Activated T-cell treated with anti-CD3 and anti-CD28 coated beads, Interleukin-2, amount 50 U/mL, for 24 hours (primary cell): ENCODE measurements at regions not wholly inside any gene's neighbourhood (a gene's known extent, or its start where the extent isn't known, plus 50 kb on each side); places are given as distances from the start of the nearest gene placed in this dataset.

Source experiments
- DNase-seq: peaks from one replicate; pipeline ENCODE4 v3.0.0-alpha.2; 2020
- H3K27ac Mint-ChIP-seq: 2 replicates; pipeline ENCODE4 v1.8.0; 2020; ENCODE audit warnings: mild to moderate bottlenecking, mixed read lengths
- H3K27me3 Mint-ChIP-seq: 2 replicates; pipeline ENCODE4 v1.8.0; 2020; ENCODE audit warnings: mixed read lengths
- H3K36me3 Mint-ChIP-seq: 2 replicates; pipeline ENCODE4 v1.8.0; 2020; ENCODE audit warnings: low read depth, mixed read lengths
- H3K4me1 Mint-ChIP-seq: 2 replicates; pipeline ENCODE4 v1.8.0; 2020; ENCODE audit warnings: low read depth, mixed read lengths
- H3K4me3 Mint-ChIP-seq: 2 replicates; pipeline ENCODE4 v1.8.0; 2020; ENCODE audit warnings: mild to moderate bottlenecking, moderate library complexity, mixed read lengths
- H3K9me3 Mint-ChIP-seq: 2 replicates; pipeline ENCODE4 v1.8.0; 2020; ENCODE audit warnings: mixed read lengths

- Mint-ChIP-seq H3K4me3 (no peak overlapping the region), H3K4me1 (no peaks in the 10 kb centered on the region), H3K9me3 (no peaks in the 10 kb centered on the region), H3K36me3 (no peaks in the 10 kb centered on the region), H3K27me3 (no peaks in the 10 kb centered on the region), H3K27ac (no peak overlapping the region)
- no peak for DNase-seq
Measured at GRCh38 chr2:16315908-16316307, 349.7 kb downstream of the CYRIA start.

- no peaks in the 10 kb centered on the region for H3K36me3 Mint-ChIP-seq
- no peaks in the 10 kb centered on the region for H3K4me1 Mint-ChIP-seq
- no peaks in the 10 kb centered on the region for H3K27me3 Mint-ChIP-seq
- H3K4me3 Mint-ChIP-seq: no peak overlapping the region
- DNase-seq: no peak
- H3K27ac Mint-ChIP-seq: no peak overlapping the region
- no peaks in the 10 kb centered on the region for H3K9me3 Mint-ChIP-seq
Measured at GRCh38 chr2:16315458-16315835, 350.2 kb downstream of the CYRIA start.

DNA sequence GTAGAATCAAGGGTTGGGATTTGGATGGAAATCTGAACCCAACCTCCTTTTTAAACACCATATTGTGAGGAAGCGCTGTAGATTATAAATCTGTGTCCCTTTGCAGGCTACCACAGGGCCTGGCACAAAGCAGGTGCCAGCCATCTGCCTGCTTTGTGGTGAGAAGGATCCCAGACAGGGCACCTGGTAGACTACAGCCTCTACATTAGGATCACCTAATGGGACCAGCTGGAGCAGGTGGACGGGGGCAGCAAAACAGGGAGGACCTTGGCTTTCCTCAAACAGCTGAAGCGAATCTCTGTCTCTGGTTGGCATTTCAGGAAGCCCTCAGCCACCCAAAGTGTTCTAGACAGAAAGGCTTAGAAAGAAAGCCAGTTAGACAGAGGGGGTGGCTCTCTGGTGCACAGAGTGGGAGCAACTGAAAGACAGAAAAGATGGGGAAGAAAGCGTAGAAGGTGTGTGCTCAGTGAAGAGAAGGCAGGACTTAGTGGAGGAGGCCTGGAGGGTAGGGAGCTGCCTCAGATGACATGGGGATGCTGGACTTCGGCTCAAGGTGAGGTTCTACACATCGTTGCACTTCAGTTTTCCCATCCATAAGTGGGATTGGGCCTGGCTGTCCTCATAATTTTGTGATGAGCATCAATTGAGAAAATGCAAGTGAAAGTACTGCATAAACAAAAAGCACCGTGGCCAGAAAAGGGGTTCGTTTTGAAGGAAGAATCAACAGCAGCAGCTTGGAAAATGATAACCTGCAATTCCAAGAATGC, 350.8 kb downstream of the CYRIA start:
- no peak overlapping the region for H3K4me3 Mint-ChIP-seq
- no peak overlapping the region for H3K27ac Mint-ChIP-seq
- no peaks in the 10 kb centered on the region for H3K36me3 Mint-ChIP-seq
- H3K27me3 Mint-ChIP-seq: no peaks in the 10 kb centered on the region
- H3K9me3 Mint-ChIP-seq: no peaks in the 10 kb centered on the region
- H3K4me1 Mint-ChIP-seq: no peaks in the 10 kb centered on the region
- DNase-seq: no peak

GRCh38 chr2:16314001-16314400, 351.6 kb downstream of the CYRIA start:
- H3K27ac Mint-ChIP-seq: no peak overlapping the region
- H3K4me3 Mint-ChIP-seq: no peak overlapping the region
- H3K4me1 Mint-ChIP-seq: no peaks in the 10 kb centered on the region
- no peaks in the 10 kb centered on the region for H3K9me3 Mint-ChIP-seq
- no peak for DNase-seq
- H3K27me3 Mint-ChIP-seq: no peaks in the 10 kb centered on the region
- no peaks in the 10 kb centered on the region for H3K36me3 Mint-ChIP-seq

GRCh38 chr2:16313235-16313975, 352.2 kb downstream of the CYRIA start:
- Mint-ChIP-seq H3K9me3 (no peaks in the 10 kb centered on the region), H3K4me3 (no peak overlapping the region), H3K36me3 (no peaks in the 10 kb centered on the region), H3K27me3 (no peaks in the 10 kb centered on the region), H3K27ac (no peak overlapping the region), H3K4me1 (no peaks in the 10 kb centered on the region)
- DNase-seq: no peak

DNA sequence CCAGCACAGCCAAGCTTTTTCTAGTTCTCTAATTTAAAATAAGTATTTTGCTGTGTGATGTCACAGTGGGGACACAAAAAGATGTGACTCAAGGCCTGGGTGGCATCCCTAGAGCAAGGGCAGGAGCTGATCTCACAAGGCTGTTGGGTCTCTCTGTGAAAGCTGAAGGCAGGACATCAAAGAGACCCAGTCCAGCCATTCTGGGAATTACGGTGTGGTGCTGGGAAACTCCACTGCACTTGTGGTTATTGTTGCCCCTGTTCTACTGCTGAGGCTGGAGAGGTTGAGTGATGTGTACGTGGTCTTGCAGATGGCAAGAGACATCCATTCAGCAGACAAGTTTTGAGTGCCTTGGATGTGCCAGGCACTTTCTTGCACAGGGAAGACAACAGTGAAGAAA, 352.9 kb downstream of the CYRIA start:
- Mint-ChIP-seq H3K27ac (no peak overlapping the region), H3K4me1 (no peaks in the 10 kb centered on the region), H3K27me3 (no peaks in the 10 kb centered on the region), H3K4me3 (no peak overlapping the region), H3K36me3 (no peaks in the 10 kb centered on the region), H3K9me3 (no peaks in the 10 kb centered on the region)
- DNase-seq: no peak

- no peak for DNase-seq
- no peaks in the 10 kb centered on the region for H3K4me1 Mint-ChIP-seq
- no peak overlapping the region for H3K4me3 Mint-ChIP-seq
- H3K9me3 Mint-ChIP-seq: no peaks in the 10 kb centered on the region
- H3K27me3 Mint-ChIP-seq: no peaks in the 10 kb centered on the region
- H3K36me3 Mint-ChIP-seq: no peaks in the 10 kb centered on the region
- no peak overlapping the region for H3K27ac Mint-ChIP-seq
Measured at GRCh38 chr2:16311521-16312440, 353.9 kb downstream of the CYRIA start.

DNA sequence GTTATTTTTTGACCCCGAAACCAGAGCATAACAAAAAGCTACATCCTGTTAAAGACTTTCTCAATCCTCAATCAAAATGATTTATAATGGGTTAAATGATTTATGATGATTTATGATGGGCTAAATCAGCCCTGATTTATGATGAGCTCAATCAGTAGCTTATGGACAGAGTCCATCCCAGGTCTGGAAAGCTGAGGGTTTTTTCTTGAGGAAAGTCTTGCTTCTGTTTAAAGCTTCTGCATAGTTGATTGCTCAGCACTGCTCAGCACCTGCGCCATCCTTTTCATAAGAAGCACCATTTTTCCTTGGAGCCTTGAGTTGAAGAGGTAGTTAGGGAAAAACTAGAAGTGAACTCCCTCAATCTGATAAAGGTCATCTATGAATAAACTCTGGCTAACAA, 356.8 kb downstream of the CYRIA start:
- H3K27me3 Mint-ChIP-seq: peaks cover 11% of the 10 kb centered on the region
- H3K36me3 Mint-ChIP-seq: no peaks in the 10 kb centered on the region
- no peak overlapping the region for H3K27ac Mint-ChIP-seq
- H3K4me3 Mint-ChIP-seq: no peak overlapping the region
- no peaks in the 10 kb centered on the region for H3K4me1 Mint-ChIP-seq
- no peaks in the 10 kb centered on the region for H3K9me3 Mint-ChIP-seq
- DNase-seq: no peak

- H3K4me1 Mint-ChIP-seq: peaks cover 3% of the 10 kb centered on the region
- H3K4me3 Mint-ChIP-seq: no peak overlapping the region
- H3K27me3 Mint-ChIP-seq: peaks cover 11% of the 10 kb centered on the region
- no peak for DNase-seq
- no peaks in the 10 kb centered on the region for H3K36me3 Mint-ChIP-seq
- H3K27ac Mint-ChIP-seq: no peak overlapping the region
- H3K9me3 Mint-ChIP-seq: peaks cover 3% of the 10 kb centered on the region
Measured at GRCh38 chr2:16304876-16305590, 360.6 kb downstream of the CYRIA start.

DNA sequence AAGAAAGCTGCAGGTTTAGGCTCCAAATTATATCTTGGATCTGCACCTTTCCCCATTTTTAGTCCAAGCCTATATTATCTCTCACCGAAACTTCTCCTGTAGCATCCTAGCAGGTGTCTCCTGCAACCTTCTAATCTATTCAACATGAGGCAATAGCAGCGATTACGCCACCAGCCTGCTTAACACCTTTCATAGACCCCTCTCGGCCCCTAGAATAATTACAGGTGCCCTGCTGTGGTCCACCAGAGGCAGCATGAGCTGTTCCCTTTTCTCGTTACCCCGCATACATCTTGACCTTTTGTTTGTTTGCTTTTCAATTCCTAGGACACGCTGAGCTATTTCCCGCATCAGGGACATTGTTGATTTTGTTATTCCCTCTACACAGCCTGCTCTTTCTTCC, 361.9 kb downstream of the CYRIA start:
- peaks cover 11% of the 10 kb centered on the region for H3K27me3 Mint-ChIP-seq
- peaks cover 3% of the 10 kb centered on the region for H3K9me3 Mint-ChIP-seq
- DNase-seq: no peak
- peaks cover 3% of the 10 kb centered on the region for H3K4me1 Mint-ChIP-seq
- H3K36me3 Mint-ChIP-seq: no peaks in the 10 kb centered on the region
- no peak overlapping the region for H3K27ac Mint-ChIP-seq
- H3K4me3 Mint-ChIP-seq: no peak overlapping the region

GRCh38 chr2:16303273-16303577, 362.4 kb downstream of the CYRIA start:
- DNase-seq: no peak
- no peak overlapping the region for H3K4me3 Mint-ChIP-seq
- no peaks in the 10 kb centered on the region for H3K36me3 Mint-ChIP-seq
- H3K27ac Mint-ChIP-seq: no peak overlapping the region
- peaks cover 3% of the 10 kb centered on the region for H3K4me1 Mint-ChIP-seq
- H3K27me3 Mint-ChIP-seq: peaks cover 11% of the 10 kb centered on the region
- peaks cover 3% of the 10 kb centered on the region for H3K9me3 Mint-ChIP-seq

DNA sequence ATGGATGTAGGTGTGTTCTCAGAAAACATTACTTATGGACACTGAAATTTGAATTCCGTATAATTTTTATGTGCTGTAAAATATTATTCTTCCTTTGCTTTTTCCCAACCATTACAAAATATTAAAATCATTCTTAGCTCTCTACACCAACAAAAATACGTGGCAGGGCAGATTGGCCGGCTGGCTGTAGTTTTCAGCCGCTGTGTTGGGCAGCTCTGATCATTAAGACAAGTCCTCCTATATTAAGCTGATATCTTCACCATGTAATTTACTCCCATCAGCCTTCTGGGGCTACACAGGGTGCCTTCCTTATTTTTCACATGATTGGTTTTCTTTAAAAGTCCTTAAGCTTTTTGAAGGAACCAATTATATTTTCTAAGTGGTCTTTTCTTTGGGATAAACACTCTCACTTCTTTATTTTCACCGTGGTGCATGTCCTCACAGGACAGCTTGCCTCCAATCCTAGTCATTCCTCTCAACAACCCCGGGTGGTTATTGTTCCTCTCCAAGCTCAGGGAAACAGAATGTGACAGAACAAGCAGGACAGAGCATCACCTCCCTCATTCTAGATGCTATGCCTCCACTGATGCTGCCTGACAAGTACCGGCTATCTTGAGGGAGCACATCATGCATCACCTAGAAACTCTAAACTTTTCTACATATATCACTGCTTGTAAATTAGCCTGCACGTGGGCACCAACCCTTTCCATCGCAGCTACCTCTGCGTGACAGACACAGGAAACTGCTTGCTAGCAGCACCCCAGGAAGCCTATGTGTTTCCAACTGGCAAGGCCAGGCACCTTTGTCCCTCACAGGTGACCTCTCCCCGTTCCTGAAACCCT, 362.3 kb downstream of the MYCN start:
- no peak overlapping the region for H3K27ac Mint-ChIP-seq
- peaks cover 3% of the 10 kb centered on the region for H3K4me1 Mint-ChIP-seq
- no peaks in the 10 kb centered on the region for H3K36me3 Mint-ChIP-seq
- H3K27me3 Mint-ChIP-seq: peaks cover 11% of the 10 kb centered on the region
- H3K9me3 Mint-ChIP-seq: peaks cover 3% of the 10 kb centered on the region
- no peak overlapping the region for H3K4me3 Mint-ChIP-seq
- no peak for DNase-seq

GRCh38 chr2:16301961-16302360, 361.6 kb downstream of the MYCN start:
- Mint-ChIP-seq H3K27me3 (peaks cover 11% of the 10 kb centered on the region), H3K36me3 (no peaks in the 10 kb centered on the region), H3K9me3 (peaks cover 3% of the 10 kb centered on the region), H3K4me1 (peaks cover 3% of the 10 kb centered on the region), H3K4me3 (no peak overlapping the region), H3K27ac (no peak overlapping the region)
- DNase-seq: no peak

- no peak for DNase-seq
- H3K27me3 Mint-ChIP-seq: no peaks in the 10 kb centered on the region
- no peak overlapping the region for H3K4me3 Mint-ChIP-seq
- H3K9me3 Mint-ChIP-seq: peaks cover 3% of the 10 kb centered on the region
- H3K27ac Mint-ChIP-seq: no peak overlapping the region
- no peaks in the 10 kb centered on the region for H3K36me3 Mint-ChIP-seq
- peaks cover 3% of the 10 kb centered on the region for H3K4me1 Mint-ChIP-seq
Measured at GRCh38 chr2:16298866-16299265, 358.5 kb downstream of the MYCN start.
